HG03432 (cell line): ENCODE measurements at regions not wholly inside any gene's neighbourhood (a gene's known extent, or its start where the extent isn't known, plus 50 kb on each side); places are given as distances from the start of the nearest gene placed in this dataset.

Source experiments
- ATAC-seq: cut with Tn5 transposase; IDR thresholded peaks from one replicate; pipeline ENCODE4 v1.9.1; 2021; ENCODE audit warnings: mild to moderate bottlenecking, moderate library complexity; ENCODE audit not compliant: unreplicated experiment

DNA sequence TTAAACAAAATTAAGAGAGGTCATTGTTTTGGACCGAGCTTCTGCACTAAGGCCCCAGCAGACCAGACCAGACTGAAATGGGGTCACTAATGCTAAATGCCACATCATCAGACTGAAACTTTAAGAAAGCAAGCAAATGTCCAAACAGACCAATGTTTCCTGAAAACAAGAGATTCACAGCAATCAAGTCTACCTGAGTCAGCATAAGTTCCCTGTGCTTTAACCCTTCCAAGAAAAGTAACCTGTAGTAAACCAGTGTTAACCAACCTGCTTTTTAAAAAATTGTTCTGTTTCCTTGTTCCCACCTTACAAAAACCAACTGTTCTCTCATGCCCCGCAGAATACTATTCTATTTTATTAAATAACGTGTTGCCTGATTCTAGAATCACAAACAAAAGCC lies 241.1 kb upstream of the GADL1 start:
- ATAC-seq = no peak

DNA sequence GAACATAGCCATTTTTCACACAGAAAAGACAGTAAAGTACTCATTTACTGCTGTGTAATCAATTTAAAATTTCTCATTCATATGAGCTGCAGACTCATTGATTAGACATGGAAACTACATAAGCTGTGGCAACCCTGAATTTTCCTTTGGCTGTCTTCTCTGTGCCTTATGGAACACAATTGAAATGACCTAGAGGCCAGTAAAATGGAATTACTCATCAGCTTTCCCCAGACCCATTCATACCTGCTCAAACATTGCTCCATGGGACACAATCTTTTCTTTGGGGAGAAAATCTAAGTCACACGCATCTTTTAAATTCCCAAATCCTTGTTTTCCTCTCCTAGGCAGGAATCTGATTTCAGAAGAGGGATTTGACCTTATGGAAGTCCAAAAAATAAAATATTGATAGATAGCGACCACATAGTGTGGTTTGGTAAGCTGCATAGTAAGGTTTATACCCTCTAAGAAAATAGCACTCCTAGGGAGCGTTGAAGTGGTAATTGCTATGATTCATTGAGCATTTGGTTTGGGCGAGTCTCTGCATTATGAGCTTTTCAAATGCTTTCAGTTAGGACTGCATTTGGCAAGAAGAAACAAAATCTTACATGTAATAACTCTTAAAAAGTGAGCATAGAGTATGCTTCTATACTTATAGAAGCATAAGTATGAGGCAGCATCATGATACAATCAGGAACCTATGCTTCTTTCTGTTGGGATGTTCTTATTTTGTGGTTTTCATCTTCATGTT lies 243.4 kb upstream of the GADL1 start:
- no peak for ATAC-seq

DNA sequence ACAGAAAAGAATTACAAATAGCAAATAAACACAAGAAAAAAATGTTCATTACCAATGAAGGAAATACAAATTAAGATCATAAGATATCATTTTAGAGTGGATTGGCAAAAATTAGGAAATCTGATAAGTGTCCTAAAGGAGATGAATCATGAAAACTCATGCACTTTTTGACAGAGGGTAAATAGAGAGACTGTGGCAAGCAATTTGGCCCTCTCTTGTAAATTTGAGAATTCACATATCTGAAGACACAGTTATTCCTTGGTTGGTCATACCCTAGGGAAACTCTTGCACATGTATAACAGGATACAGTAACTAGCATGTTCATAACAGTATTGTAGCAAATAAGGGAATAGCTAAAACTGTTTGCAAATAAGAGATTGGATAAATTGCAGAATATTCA lies 246.0 kb upstream of the GADL1 start:
- no peak for ATAC-seq

DNA sequence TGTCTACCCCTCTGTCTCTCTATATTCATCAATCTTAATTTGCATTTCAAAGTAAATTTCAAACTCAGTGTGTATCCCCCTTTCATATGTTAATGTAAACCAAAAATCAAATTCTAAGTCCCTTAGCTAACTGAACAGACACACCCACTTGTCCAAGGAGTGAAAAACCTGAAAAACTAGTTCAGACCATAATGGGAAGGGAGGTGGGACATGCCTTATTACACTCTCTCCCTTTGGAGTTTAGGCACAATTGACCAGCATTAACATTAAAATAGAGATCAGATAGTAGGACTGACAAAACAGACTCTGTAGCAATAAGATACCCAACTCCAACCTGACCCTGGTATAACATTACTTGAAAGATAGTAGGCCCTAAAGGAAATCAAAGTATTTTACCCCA lies 247.7 kb upstream of the GADL1 start:
- no peak for ATAC-seq

DNA sequence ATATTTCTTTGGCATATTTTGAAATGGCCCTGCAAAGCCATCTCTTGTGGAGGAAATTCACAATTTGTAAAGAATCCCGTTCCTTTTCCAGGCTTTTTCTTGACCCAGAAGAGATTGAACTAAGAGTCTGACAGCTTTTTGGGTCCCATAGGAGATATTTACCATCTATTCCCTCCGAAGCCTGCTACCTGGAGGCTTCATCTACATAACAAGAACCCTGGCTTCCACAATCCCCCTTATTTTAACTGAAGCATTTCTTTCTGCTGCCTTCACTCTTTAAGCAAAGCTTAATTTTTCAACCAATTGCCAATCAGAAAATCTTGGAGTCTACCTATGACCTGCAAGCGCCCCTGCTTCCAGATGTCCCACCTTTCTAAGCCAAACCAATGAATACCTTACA lies 248.1 kb upstream of the GADL1 start:
- ATAC-seq = no peak

DNA sequence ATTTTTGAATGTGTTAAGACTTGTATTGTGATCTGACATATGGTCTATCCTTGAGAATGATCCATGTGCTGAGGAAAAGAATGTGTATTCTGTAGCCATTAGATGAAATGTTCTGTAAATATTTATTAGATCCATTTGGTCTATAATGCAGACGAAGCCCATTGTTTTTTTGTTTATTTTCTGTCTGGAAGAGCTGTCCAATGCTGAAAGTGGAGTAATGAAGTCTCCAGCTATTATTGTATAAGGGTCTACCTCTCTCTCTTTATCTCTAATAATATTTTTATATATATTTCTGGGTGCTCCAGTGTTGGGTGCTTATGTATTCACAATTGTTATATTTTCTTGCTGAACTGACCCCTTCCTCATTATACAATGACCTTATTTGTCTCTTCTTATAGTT lies 250.6 kb upstream of the GADL1 start:
- no peak for ATAC-seq

DNA sequence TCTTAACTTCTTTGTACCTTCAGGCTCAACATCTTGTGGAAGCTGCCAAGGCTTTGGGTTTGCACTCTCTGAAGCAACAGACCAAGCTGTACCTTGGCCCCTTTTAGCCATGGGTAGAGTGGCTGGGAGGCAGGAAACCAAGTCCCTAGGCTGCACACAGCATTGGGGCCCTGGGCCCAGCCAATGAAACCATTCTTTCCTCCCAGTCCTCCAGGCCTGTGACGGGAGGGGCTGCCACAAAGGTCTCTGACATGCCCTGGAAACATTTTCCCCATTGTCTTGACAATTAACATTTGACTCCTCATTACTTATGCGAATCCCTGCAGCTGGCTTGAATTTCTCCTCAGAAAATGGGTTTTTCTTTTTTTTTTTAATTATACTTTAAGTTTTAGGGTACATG lies 253.1 kb upstream of the GADL1 start:
- no peak for ATAC-seq

DNA sequence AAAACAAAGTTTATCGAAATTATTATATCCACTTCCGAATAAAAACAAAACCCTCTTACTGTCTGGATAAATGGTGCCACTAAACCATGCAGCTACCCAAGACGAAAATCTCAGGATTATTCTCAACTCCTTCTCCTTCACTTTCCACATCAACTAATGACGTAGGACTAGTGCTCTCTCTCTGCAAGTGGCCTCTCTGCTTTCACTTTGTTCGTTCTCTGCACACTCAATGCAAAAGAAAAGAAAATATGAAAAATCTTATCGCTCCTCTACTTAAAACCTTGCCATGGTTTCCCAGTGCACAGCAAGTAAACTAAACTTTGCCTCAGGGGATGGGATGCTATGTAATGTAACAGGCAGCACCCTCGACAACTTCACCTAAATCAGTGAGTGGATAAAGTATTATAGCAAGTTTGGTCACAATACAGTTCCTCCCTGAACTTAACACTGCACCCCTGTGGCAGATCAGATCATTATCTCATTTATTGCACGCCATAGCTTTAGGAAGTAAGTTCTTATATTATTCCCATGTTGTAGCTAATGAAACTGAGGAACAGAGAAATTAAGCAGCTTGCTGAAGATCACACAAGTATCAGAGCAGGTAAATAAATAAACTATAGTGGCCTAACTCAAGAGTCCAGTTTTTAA lies 262.7 kb upstream of the GADL1 start:
- peak; percentile 67 for ATAC-seq

DNA sequence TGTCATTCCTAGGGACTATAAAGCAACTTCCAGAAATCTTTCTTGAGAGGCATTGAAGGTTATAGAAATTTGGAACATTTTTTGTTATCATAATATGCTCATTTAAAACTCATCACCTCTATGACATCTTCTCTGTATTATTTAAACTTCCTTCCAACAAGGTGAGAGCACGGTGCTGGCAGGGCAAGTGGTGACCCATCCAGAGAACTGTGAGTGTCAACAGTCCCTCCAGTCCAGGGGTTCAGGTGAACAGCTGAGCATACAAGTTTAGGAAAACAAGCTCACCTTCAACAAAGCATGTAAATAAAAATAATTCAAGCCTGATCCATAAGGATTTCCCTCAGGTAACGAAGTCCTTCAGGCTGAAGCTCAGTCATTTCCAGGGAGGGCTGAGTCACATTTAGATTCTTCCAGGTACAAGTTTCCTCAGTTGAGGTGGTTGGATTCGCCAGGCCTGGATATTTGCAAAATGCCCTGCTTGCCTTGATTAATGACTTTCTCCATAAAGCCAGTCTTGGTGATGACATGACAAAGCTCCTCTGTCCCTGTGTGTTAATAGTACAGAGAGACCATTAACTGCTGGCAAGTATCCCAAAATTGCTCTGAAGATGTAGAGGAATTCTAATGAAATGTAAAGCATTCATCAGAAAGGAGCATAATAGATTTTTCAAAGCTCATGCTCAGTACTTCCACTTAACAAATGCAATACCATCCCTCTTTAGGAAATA lies 263.6 kb upstream of the GADL1 start:
- ATAC-seq = no peak

DNA sequence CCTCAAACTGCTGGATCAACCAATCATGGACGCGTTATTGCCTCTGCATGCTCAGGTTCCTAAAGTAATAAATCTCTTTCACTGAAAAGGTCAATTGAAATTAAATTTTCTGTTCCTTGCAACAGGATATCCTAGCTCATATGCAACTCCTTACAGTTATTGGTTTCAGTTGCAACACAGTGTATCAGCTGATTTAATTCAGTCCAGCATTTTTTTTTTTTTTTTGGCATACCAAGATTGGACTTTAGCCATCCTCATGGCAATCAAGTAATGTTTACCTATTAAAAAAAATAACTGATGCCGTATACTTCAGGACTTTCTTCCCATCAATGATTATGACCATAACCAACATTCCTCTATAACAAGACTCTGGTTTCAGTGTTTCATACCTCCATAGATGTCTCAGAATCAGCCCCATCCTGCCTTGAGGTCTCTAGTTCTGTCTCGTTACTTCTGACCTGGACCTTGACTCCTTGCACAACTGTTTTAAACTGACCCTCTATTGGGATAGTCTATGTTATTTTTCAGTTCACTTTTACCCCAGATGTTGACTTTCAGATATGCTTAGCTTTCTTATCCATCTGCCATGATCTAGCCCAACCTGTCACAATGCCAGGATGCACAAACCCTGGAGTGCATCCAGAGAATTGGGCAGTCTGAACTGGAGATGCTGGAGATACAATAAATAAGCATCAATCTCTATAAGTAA lies 265.0 kb upstream of the GADL1 start:
- ATAC-seq = no peak

DNA sequence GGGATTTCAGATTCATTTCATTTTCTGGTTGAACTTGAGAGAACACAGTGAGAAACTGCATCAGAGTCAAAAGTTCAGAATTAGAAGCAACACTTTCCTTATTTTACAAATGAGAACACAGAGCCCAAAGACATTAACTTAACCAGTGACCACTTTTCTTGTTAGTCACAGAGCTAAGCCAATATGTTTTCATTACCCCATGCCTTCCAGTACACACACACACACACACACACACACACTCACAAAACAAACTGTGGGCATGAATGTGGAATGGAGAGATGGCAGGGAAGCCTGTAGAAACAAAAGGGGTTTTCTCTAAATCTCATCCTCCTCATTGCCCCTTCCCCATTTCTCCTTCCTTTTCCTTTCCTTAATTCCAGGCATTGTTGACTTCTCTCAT lies 267.4 kb upstream of the GADL1 start:
- no peak for ATAC-seq

DNA sequence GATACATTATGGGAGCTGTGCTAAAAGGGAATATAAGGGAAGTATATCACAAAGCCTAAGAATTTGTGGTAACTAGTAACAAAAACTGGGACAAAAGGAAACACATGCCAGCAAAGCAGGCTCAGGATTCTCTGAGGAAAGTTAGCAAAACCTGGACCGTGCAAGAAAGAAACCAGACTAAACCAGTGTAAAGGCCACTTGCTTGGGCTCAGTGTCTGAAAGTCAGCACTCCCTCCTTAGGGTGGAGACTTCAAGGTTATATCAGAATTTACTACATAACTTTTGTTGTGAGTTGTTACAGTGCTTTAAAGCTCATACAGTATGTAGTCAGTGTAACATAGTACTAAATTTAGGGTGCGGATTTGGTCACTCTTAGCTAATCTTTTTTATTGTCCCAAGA lies 269.9 kb upstream of the GADL1 start:
- no peak for ATAC-seq

DNA sequence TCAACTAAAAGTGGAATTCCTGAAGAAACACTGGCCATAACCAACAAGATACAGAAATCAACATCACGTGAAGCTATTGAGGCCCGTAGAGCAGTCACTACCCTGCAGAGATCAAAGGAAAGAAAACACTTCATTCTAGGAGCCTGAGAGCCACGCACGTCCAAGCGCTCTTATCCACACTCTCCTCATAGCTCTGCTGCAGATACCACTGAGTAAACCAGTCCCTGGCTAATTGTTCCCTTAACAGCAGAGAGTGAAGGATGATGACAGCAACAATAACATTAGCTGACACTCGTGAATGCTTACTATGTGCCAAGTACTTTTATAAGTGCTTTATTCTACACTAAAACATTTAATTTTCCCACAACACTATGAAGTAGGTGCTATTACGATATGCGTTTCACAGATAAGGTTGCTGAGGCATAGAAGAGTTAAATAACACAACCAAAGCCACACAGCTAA lies 271.0 kb upstream of the GADL1 start:
- ATAC-seq = no peak

DNA sequence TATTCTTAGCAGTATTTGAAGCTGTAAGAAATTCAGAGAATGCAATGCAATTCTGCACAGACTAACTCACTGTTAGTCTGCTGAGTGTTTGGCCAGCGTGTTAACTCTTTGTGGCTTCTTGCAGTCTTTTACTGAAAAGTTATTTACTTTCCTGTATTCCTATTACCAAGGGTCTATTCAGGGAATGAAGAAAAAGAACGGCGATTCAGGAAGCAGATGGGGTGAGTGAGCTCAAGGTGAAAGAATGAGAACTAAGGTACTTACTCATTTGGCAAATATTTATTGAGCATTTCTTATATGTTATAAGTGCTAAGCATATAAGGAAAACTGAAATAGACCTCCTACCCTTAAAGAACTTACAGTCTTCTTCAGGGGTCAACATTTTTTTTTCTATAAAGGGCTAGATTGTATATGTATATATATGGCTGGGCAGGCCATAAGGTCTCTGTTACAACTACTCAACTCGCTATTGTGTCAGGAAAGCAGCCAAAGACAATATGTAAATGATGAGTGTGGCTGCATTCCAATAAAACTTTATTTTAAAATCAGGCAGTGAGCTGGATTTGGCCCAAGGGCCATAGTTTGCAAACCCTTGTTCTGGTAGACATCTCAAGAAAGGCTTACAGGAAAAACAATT lies 271.9 kb upstream of the GADL1 start:
- ATAC-seq = no peak

DNA sequence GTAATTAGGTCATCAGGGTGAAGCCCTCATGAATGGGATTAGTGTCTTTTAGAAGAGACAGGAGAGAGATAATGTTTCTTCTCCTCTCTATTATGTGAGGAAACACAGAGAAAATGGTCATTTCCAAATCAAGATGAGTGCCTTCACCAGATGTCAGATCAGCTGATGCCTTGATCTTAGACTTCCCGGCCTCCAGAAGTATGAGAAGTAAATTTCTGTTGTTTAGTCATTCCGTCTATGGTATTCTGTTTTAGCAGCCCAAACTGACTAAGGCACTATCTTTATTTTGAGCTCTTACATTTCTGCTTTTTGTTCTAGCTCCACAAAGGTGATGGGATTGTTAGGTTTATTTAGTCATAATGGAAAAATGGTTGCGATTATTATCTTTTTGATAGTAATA lies 273.2 kb upstream of the GADL1 start:
- no peak for ATAC-seq

DNA sequence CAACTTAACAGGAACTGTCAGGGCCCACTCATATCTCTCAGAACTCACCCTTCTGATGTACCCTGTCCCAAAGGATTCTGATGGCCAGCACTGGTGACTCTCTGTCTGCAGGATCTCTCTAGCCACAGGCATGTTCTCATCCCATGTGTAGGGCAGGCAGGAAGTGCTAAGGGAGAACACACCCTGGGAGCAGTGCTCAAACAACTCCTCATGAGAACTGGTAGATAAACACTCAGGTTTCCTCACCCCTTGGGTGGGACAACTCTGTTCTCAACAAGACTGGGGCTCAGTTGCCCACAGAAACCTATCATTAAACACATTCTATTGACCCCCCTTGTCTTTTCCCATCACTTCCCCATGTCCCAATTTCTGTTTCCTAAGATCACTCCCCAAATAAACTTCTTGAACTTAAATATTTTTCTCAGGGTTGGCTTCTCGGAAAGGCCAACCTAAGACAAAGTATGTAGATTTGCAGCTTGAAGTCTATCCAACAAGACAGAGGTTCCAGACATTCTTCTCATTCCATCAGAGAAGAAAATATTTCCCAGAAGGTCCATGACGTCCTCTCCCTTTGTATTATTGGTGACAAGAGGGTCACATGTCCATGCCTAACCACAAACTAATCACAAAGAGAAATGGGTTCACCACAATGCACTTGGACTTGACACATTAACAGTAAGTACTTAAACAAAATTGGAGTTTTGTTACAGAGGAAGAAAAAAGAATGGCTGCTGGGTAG lies 276.6 kb upstream of the GADL1 start:
- ATAC-seq = no peak

DNA sequence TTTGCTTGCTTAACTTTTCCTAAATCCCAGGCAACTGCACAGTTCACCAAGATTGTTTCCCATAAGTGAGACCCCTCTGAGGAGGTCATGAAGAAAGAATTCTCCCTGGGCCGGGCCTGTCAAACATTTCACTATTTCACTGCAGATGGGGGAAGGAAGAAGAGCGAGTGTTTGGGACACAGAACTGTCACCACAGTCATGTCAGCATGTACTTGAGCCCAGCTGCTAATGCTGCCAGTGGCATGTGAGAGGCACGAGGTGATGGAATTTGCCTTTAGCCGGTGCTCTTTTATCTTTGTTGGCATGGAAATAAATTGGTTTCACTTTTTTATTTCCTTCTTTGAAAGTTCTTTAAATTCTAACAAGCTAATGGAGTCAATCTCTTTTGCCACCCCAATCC lies 277.9 kb upstream of the GADL1 start:
- ATAC-seq = no peak

DNA sequence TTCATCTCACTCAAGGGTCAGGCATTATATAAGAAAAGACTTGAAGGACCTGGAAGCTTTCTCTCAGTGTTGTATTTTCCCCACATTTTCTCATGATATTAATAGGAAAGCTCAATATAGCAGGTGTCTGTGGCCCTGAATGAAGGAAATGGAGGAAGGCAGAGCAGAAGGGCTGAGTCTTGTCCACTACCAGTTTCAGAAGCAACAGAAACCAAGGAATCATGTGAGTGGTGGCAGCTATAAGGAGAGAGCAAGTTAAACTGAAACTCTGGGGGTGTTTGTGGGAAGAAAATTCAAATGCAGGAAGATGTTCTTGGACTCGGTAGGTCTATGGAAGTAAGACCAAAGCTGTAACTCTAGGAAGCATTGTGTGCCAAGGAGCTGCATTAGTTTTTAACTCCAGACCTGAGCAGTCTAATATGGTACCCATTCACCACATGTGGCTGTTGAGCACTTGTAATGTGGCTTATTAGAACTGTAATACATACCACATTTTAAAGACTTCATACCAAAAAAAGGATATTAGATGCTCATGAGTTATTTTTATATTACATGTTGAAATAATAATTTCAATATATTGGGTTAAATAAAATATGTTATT lies 278.8 kb upstream of the GADL1 start:
- ATAC-seq = no peak

DNA sequence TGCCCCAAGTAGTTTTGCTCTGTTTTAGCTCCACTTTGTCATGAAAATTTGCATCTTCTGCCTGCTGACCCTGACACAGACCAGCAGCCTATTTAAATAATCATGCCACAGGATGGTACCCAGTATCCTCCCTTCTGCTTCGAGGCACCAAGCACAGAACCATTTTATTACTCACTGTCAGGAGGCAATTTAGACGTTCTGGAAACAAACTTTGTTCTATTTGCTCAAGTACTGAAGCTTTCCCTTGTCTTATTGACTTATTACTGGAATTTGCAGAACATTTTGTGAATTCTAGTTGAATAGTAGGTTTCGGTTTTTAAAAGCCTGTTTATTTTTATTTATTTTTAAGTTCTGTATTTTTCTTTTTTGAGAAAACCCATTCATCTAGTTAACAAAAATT lies 279.6 kb upstream of the GADL1 start:
- no peak for ATAC-seq

DNA sequence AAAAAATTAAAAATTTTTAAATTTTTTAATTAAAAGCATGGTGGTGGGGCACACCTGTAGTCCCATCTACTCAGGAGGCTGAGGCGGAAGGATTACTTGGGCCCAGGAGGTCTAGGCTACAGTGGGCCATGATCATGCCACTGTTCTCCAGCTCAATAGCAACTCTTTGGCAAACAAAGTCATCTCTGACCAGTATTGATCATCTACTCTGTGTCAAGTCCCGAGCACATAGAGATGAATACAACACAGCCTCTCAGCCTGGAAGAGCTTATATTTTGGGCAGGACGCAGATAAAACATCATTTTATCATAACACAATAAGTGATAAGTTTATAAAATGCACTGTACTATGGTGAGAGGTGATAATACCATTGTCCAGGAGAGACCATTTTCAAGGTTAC lies 281.6 kb upstream of the GADL1 start:
- no peak for ATAC-seq
